ENCODE measurements at regions not wholly inside any gene's neighbourhood (a gene's known extent, or its start where the extent isn't known, plus 50 kb on each side); places are given as distances from the start of the nearest gene placed in this dataset.

- TF ChIP-seq EZH2 (IDR thresholded peaks at IDR 0.05; ENCODE audit: insufficient read depth, poor library complexity, severe bottlenecking), result no peak
- no peak for TF ChIP-seq EZH2phosphoT487 (IDR thresholded peaks at IDR 0.05; ENCODE audit: insufficient read depth, low read depth)
Observed at GRCh38 chr3:86481031-86481430, 509.9 kb downstream of the VGLL3 start.

All from GM23248 (cell line).